GM12878 (cell line): ENCODE measurements at regions not wholly inside any gene's neighbourhood (a gene's known extent, or its start where the extent isn't known, plus 50 kb on each side); places are given as distances from the start of the nearest gene placed in this dataset.

ENCODE experiments used
- ATAC-seq: fragments of 200-7000 bp; cut with Tn5 transposase; 3 replicates; pipeline ENCODE4 v1.9.1; 2020; ENCODE audit warnings: mild to moderate bottlenecking, moderate library complexity
- BruUV-seq: library from RNA; stranded (reverse); fragments of 400-500 nt; replicated peaks from 2 replicates; lab custom pipeline; 2021; lab: Mats Ljungman, UMichigan
- CTCF ChIA-PET: fragments of 300-600 bp; sonication (Branson Sonifier 250); formaldehyde crosslinking; extraction: SDS; loops from one replicate; lab custom pipeline; 2021; ENCODE audit warnings: inconsistent platforms; lab: Yijun Ruan, JAX
- POLR2A ChIA-PET: fragments of 350-600 bp; formaldehyde crosslinking; extraction: SDS; loops from one replicate; lab custom pipeline; 2021; ENCODE audit warnings: inconsistent platforms; lab: Charles Lee
- RAD21 ChIA-PET: fragments of 300-600 bp; sonication (Branson Sonifier 250); formaldehyde crosslinking; loops from one replicate; lab custom pipeline; 2023; ENCODE audit warnings: antibody characterized with exemption; ENCODE audit not compliant: unreplicated experiment; lab: Charles Lee
- SMC1A ChIA-PET: fragments of 300-600 bp; sonication (Branson Sonifier 250); formaldehyde crosslinking; loops from one replicate; lab custom pipeline; 2023; ENCODE audit not compliant: unreplicated experiment, uncharacterized antibody; lab: Charles Lee
- DNase-seq: peaks from one replicate; pipeline ENCODE4 v3.0.0-alpha.2; 2011; ENCODE audit warnings: low read depth, low spot score
- FAIRE-seq: peaks from 3 replicates; lab custom pipeline; 2011; peaks lifted over from hg19 to GRCh38; lab: Jason Lieb, UNC
- H2AFZ ChIP-seq: 2 replicates; pipeline ENCODE4 v1.6.0; 2011; ENCODE audit warnings: low read depth, low read length, control low read depth; ENCODE audit not compliant: control insufficient read depth
- H3K27ac ChIP-seq: 2 replicates; pipeline ENCODE4 v1.5.1; 2011; ENCODE audit warnings: control low read depth; ENCODE audit not compliant: control insufficient read depth, insufficient read depth
- H3K27me3 ChIP-seq, 2 experiments: replicated peaks in 1 of 2; 2 replicates each; pipeline versions ENCODE4 v1.6.0 to v1.6.1; 2011; ENCODE audit warnings: low read length in 1 of 2; ENCODE audit not compliant: control insufficient read depth in 2 of 2, insufficient read depth in 2 of 2
- H3K36me3 ChIP-seq, 2 experiments: 2 replicates each; pipeline ENCODE4 v1.5.1; 2011; ENCODE audit warnings: low read length in 1 of 2; ENCODE audit not compliant: control insufficient read depth in 2 of 2, insufficient read depth in 2 of 2
- H3K4me1 ChIP-seq: 2 replicates; pipeline ENCODE4 v1.6.1; 2011; ENCODE audit warnings: mild to moderate bottlenecking, low read length, moderate library complexity, mixed read lengths; ENCODE audit not compliant: control insufficient read depth, insufficient read depth
- H3K4me2 ChIP-seq: 2 replicates; pipeline ENCODE4 v1.6.0; 2011; ENCODE audit warnings: control low read depth; ENCODE audit not compliant: control insufficient read depth, insufficient read depth
- H3K4me3 ChIP-seq: fragments of 200-600 bp; sonication (generic); 2 replicates; pipeline ENCODE4 v1.5.1; 2016
- H3K79me2 ChIP-seq: 2 replicates; pipeline ENCODE4 v1.6.0; 2011; ENCODE audit warnings: low read length; ENCODE audit not compliant: control insufficient read depth, insufficient read depth
- H3K9ac ChIP-seq: 2 replicates; pipeline ENCODE4 v1.8.0; 2011; ENCODE audit warnings: low read length, control low read depth, mixed read lengths; ENCODE audit not compliant: control insufficient read depth, insufficient read depth
- H3K9me3 ChIP-seq: replicated peaks from 3 replicates; pipeline ENCODE4 v1.5.1; 2011; ENCODE audit warnings: mild to moderate bottlenecking, low read length; ENCODE audit not compliant: control insufficient read depth, insufficient read depth
- H4K20me1 ChIP-seq: 2 replicates; pipeline ENCODE4 v1.6.0; 2011; ENCODE audit not compliant: control insufficient read depth, insufficient read depth
- CTCF ChIP-seq, 3 experiments: IDR thresholded peaks in 2 of 3; conservative IDR thresholded peaks in 1 of 3; 2 replicates each; pipeline ENCODE4 v1.5.1; 2011; ENCODE audit warnings: low read depth in 3 of 3, low read length in 3 of 3, mild to moderate bottlenecking in 3 of 3, control low read depth in 2 of 3, moderate library complexity in 2 of 3, inconsistent platforms in 1 of 3, mixed read lengths in 1 of 3; ENCODE audit not compliant: control insufficient read depth in 2 of 3, insufficient read depth in 1 of 3; ENCODE audit errors: extremely low read depth in 1 of 3
- DPF2 ChIP-seq: fragments of 450-650 bp; IDR thresholded peaks from 2 replicates; pipeline ENCODE4 v1.6.1; 2017; ENCODE audit warnings: mild to moderate bottlenecking
- E2F4 ChIP-seq: IDR thresholded peaks from 2 replicates; pipeline ENCODE4 v1.6.1; 2012; ENCODE audit warnings: low read depth, low read length, improper control_type of control experiment
- IRF5 ChIP-seq: fragments of 450-650 bp; IDR thresholded peaks from 2 replicates; pipeline ENCODE4 v1.6.1; 2017; ENCODE audit warnings: borderline replicate concordance
- KLF5 ChIP-seq: fragments of 450-650 bp; IDR thresholded peaks from 2 replicates; pipeline ENCODE4 v1.6.1; 2014; ENCODE audit warnings: mild to moderate bottlenecking; ENCODE audit not compliant: partially characterized antibody
- MEF2A ChIP-seq: IDR thresholded peaks from 2 replicates; pipeline ENCODE4 v1.6.1; 2011; ENCODE audit warnings: low read depth, mild to moderate bottlenecking, low read length, moderate library complexity; ENCODE audit not compliant: insufficient read depth
- MYC ChIP-seq: IDR thresholded peaks from 2 replicates; pipeline ENCODE4 v1.6.1; 2011; ENCODE audit warnings: mild to moderate bottlenecking, low read length, moderate library complexity, inconsistent platforms; ENCODE audit not compliant: insufficient read depth, insufficient replicate concordance, insufficient read length, severe bottlenecking
- NKRF ChIP-seq: fragments of 450-650 bp; conservative IDR thresholded peaks from 2 replicates; pipeline ENCODE4 v1.6.1; 2017; ENCODE audit warnings: mild to moderate bottlenecking, moderate library complexity
- PAX5 ChIP-seq: IDR thresholded peaks from 2 replicates; pipeline ENCODE4 v1.6.1; 2011; ENCODE audit warnings: low read depth, low read length, borderline replicate concordance
- PAX8 ChIP-seq: fragments of 450-650 bp; IDR thresholded peaks from 2 replicates; pipeline ENCODE4 v1.6.1; 2017; ENCODE audit warnings: mild to moderate bottlenecking, moderate library complexity
- TCF7 ChIP-seq: IDR thresholded peaks from 2 replicates; pipeline ENCODE4 v1.6.1; 2014; ENCODE audit warnings: antibody characterized with exemption, borderline replicate concordance
- ZNF687 ChIP-seq: fragments of 450-650 bp; IDR thresholded peaks from 2 replicates; pipeline ENCODE4 v1.6.1; 2017; ENCODE audit warnings: mild to moderate bottlenecking, moderate library complexity
- WGBS: methylation state at CpG from one replicate; pipeline ENCODE4 v1.1.6; 2016; ENCODE audit warnings: low lambda C conversion rate; ENCODE audit not compliant: insufficient replicate concordance, insufficient coverage; ENCODE audit errors: missing lambda C conversion rate; 5-methylcytosine and 5-hydroxymethylcytosine counted together
- in situ Hi-C: fragments of 300-500 bp; cut with MboI; formaldehyde crosslinking; loops from 9 replicates; pipeline ENCODE4 v1.14.3; 2018; ENCODE audit warnings: mixed read lengths
- intact Hi-C: fragments of 100-400 bp; cut with micrococcal nuclease; formaldehyde crosslinking; loops from one replicate; pipeline ENCODE4 v1.14.2; 2022; ENCODE audit not compliant: unreplicated experiment

GRCh38 chr12:91965781-91966180 is 179.9 kb downstream of the BTG1 start (continued):
- TF ChIP-seq CTCF (IDR thresholded peaks at IDR 0.05 in 2 of 3, conservative IDR thresholded peaks at IDR 0.05 in 1 of 3; ENCODE audit: control insufficient read depth in 2 of 3, extremely low read depth in 1 of 3, insufficient read depth in 1 of 3, low read depth in 3 of 3, low read length in 3 of 3) = no peak

GRCh38 chr12:91964501-91964900 is 181.1 kb downstream of the BTG1 start:
- no peak for FAIRE-seq
- Histone ChIP-seq H3K27ac (no peak overlapping the region), H3K4me3 (no peak overlapping the region), H3K79me2 (no peaks in the 10 kb centered on the region), H3K4me1 (no peaks in the 10 kb centered on the region), H3K4me2 (no peak overlapping the region), H3K27me3 (no peaks in the 10 kb centered on the region), H3K9me3 (no peaks in the 10 kb centered on the region), H4K20me1 (no peaks in the 10 kb centered on the region), H3K9ac (no peak overlapping the region), H3K36me3 (no peaks in the 10 kb centered on the region), H2AFZ (no peak overlapping the region)
- intact Hi-C loops (no loop called here), in situ Hi-C loops (no loop called here)
- DNase-seq = no peak
- no peak for ATAC-seq
- 40% methylated on average over 1 of the region's 1 CpG for WGBS
- RAD21 ChIA-PET = no interaction called here
- POLR2A ChIA-PET = interaction anchor here (0.6 kb wide), 1 partner anchor 483 kb away, joined by 3 read pairs; no protein-coding TSS in a partner anchor
- BruUV-seq = no TSS peak
- CTCF ChIA-PET = no interaction called here
- SMC1A ChIA-PET = interaction anchor here (0.6 kb wide), 2 partner anchors 154 to 927 kb away, joined by 3 read pairs; no protein-coding TSS in a partner anchor
- TF ChIP-seq TCF7 = no peak
- no peak for TF ChIP-seq PAX8
- TF ChIP-seq KLF5 = no peak
- no peak for TF ChIP-seq DPF2
- no peak for TF ChIP-seq E2F4
- no peak for TF ChIP-seq NKRF
- TF ChIP-seq IRF5 = no peak
- no peak for TF ChIP-seq MEF2A
- TF ChIP-seq ZNF687 = no peak
- no peak for TF ChIP-seq MYC
- no peak for TF ChIP-seq PAX5
